GM21515 (cell line): ENCODE measurements at regions not wholly inside any gene's neighbourhood (a gene's known extent, or its start where the extent isn't known, plus 50 kb on each side); places are given as distances from the start of the nearest gene placed in this dataset.

Experiments used
- ATAC-seq: cut with Tn5 transposase; IDR thresholded peaks from one replicate; pipeline ENCODE4 v1.9.1; 2021; ENCODE audit not compliant: unreplicated experiment

GRCh38 chr13:34764246-34764645, 177.8 kb upstream of the NBEA start:
- ATAC-seq, result no peak

- no peak for ATAC-seq
Observed at GRCh38 chr13:34765446-34766180, 176.5 kb upstream of the NBEA start.

GRCh38 chr13:34767778-34768177, 174.3 kb upstream of the NBEA start:
- no peak for ATAC-seq

- no peak for ATAC-seq
Observed at GRCh38 chr13:34772206-34772605, 169.9 kb upstream of the NBEA start.

- no peak for ATAC-seq
Observed at GRCh38 chr13:34772881-34773280, 169.2 kb upstream of the NBEA start.

GRCh38 chr13:34776390-34776981, 165.6 kb upstream of the NBEA start:
- ATAC-seq, result no peak

GRCh38 chr13:34777089-34777913, 164.8 kb upstream of the NBEA start:
- no peak for ATAC-seq

GRCh38 chr13:34777914-34778303, 164.2 kb upstream of the NBEA start:
- no peak for ATAC-seq

- ATAC-seq, result no peak
Observed at GRCh38 chr13:34779171-34779570, 162.9 kb upstream of the NBEA start.

- ATAC-seq, result no peak
Observed at GRCh38 chr13:34793301-34793700, 148.8 kb upstream of the NBEA start.

- ATAC-seq, result no peak
Observed at GRCh38 chr13:34803756-34804155, 138.3 kb upstream of the NBEA start.

GRCh38 chr13:34805347-34805746, 136.7 kb upstream of the NBEA start:
- no peak for ATAC-seq

GRCh38 chr13:34808649-34809048, 133.4 kb upstream of the NBEA start:
- ATAC-seq, result no peak

- no peak for ATAC-seq
Observed at GRCh38 chr13:34810996-34811395, 131.1 kb upstream of the NBEA start.

- no peak for ATAC-seq
Observed at GRCh38 chr13:34815526-34815925, 126.5 kb upstream of the NBEA start.

- ATAC-seq, result no peak
Observed at GRCh38 chr13:34816245-34816884, 125.7 kb upstream of the NBEA start.

- no peak for ATAC-seq
Observed at GRCh38 chr13:34816908-34817665, 125.0 kb upstream of the NBEA start.

GRCh38 chr13:34822650-34823049, 119.4 kb upstream of the NBEA start:
- ATAC-seq, result no peak

- ATAC-seq, result no peak
Observed at GRCh38 chr13:34826432-34826831, 115.6 kb upstream of the NBEA start.

GRCh38 chr13:34833562-34834182, 108.4 kb upstream of the NBEA start:
- ATAC-seq, result no peak
